Skeletal muscle satellite cell (primary cell): ENCODE measurements at regions not wholly inside any gene's neighbourhood (a gene's known extent, or its start where the extent isn't known, plus 50 kb on each side); places are given as distances from the start of the nearest gene placed in this dataset.
"Not testable (repeated sequence)": the region's sequence is repeated elsewhere in the genome, so short reads cannot be mapped to it uniquely, and the experiment has no call there.

Experiments used
- H3K27me3 ChIP-seq: 2 replicates; pipeline ENCODE4 v1.7.0; 2013; ENCODE audit warnings: low read length; ENCODE audit not compliant: control insufficient read depth, insufficient read depth
- H3K36me3 ChIP-seq: 2 replicates; pipeline ENCODE4 v1.7.0; 2013; ENCODE audit warnings: mild to moderate bottlenecking, control low read depth, low read length; ENCODE audit not compliant: insufficient read depth
- H3K4me1 ChIP-seq: 2 replicates; pipeline ENCODE4 v1.7.0; 2013; ENCODE audit warnings: low read length; ENCODE audit not compliant: control insufficient read depth, insufficient read depth
- H3K4me2 ChIP-seq: 2 replicates; pipeline ENCODE4 v1.7.0; 2013; ENCODE audit warnings: mild to moderate bottlenecking, low read length
- H3K4me3 ChIP-seq: 2 replicates; pipeline ENCODE4 v1.7.0; 2013; ENCODE audit warnings: low read length
- H3K9ac ChIP-seq: 2 replicates; pipeline ENCODE4 v1.7.0; 2013; ENCODE audit warnings: mild to moderate bottlenecking, low read depth, low read length, moderate library complexity
- H3K9me3 ChIP-seq: replicated peaks from 2 replicates; pipeline ENCODE4 v1.7.0; 2013; ENCODE audit warnings: mild to moderate bottlenecking, control low read depth, low read length

- Histone ChIP-seq H3K4me2 (no peak overlapping the region), H3K4me3 (no peak overlapping the region), H3K27me3 (no peaks in the 10 kb centered on the region), H3K9me3 (no peaks in the 10 kb centered on the region), H3K4me1 (no peaks in the 10 kb centered on the region), H3K9ac (no peak overlapping the region), H3K36me3 (no peaks in the 10 kb centered on the region)
Measured at GRCh38 chr14:106013879-106014376, 487.5 kb downstream of the TMEM121 start.

GRCh38 chr14:106017952-106018351 is 491.6 kb downstream of the TMEM121 start:
- not testable (repeated sequence) for H3K9ac ChIP-seq, H3K36me3 ChIP-seq, H3K4me1 ChIP-seq, H3K4me3 ChIP-seq, H3K27me3 ChIP-seq, H3K4me2 ChIP-seq, H3K9me3 ChIP-seq

GRCh38 chr14:106021832-106022231 is 495.4 kb downstream of the TMEM121 start:
- Histone ChIP-seq H3K36me3 (no peaks in the 10 kb centered on the region), H3K9me3 (peaks cover 2% of the 10 kb centered on the region), H3K4me3 (no peak overlapping the region), H3K4me2 (no peak overlapping the region), H3K27me3 (no peaks in the 10 kb centered on the region), H3K9ac (no peak overlapping the region), H3K4me1 (no peaks in the 10 kb centered on the region)

- not testable (repeated sequence) for H3K4me1 ChIP-seq, H3K9me3 ChIP-seq, H3K4me3 ChIP-seq, H3K27me3 ChIP-seq, H3K36me3 ChIP-seq, H3K9ac ChIP-seq, H3K4me2 ChIP-seq
Measured at GRCh38 chr14:106022648-106023047, 496.3 kb downstream of the TMEM121 start.

- no peak overlapping the region for H3K9ac ChIP-seq
- H3K27me3 ChIP-seq = no peaks in the 10 kb centered on the region
- H3K36me3 ChIP-seq = no peaks in the 10 kb centered on the region
- H3K4me1 ChIP-seq = no peaks in the 10 kb centered on the region
- H3K4me2 ChIP-seq = no peak overlapping the region
- H3K4me3 ChIP-seq = no peak overlapping the region
- peaks cover 2% of the 10 kb centered on the region for H3K9me3 ChIP-seq
Measured at GRCh38 chr14:106023411-106023810, 497.0 kb downstream of the TMEM121 start.

GRCh38 chr14:106024983-106025604 is 498.7 kb downstream of the TMEM121 start:
- Histone ChIP-seq H3K36me3 (no peaks in the 10 kb centered on the region), H3K27me3 (no peaks in the 10 kb centered on the region), H3K4me3 (no peak overlapping the region), H3K9ac (no peak overlapping the region), H3K4me1 (no peaks in the 10 kb centered on the region), H3K9me3 (peaks cover 2% of the 10 kb centered on the region), H3K4me2 (no peak overlapping the region)

GRCh38 chr14:106026026-106026425 is 499.6 kb downstream of the TMEM121 start:
- H3K27me3 ChIP-seq = no peaks in the 10 kb centered on the region
- peaks cover 2% of the 10 kb centered on the region for H3K9me3 ChIP-seq
- no peak overlapping the region for H3K4me2 ChIP-seq
- no peak overlapping the region for H3K9ac ChIP-seq
- H3K4me1 ChIP-seq = no peaks in the 10 kb centered on the region
- H3K36me3 ChIP-seq = no peaks in the 10 kb centered on the region
- H3K4me3 ChIP-seq = no peak overlapping the region

GRCh38 chr14:106027759-106028158 is 501.4 kb downstream of the TMEM121 start:
- H3K9ac ChIP-seq, H3K27me3 ChIP-seq, H3K4me3 ChIP-seq, H3K36me3 ChIP-seq, H3K4me1 ChIP-seq, H3K4me2 ChIP-seq, H3K9me3 ChIP-seq: not testable (repeated sequence)

- Histone ChIP-seq H3K4me2 (no peak overlapping the region), H3K9me3 (peaks cover 5% of the 10 kb centered on the region), H3K27me3 (no peaks in the 10 kb centered on the region)
Measured at GRCh38 chr14:106029959-106030358, 503.6 kb downstream of the TMEM121 start.

GRCh38 chr14:106037380-106037779 is 511.0 kb downstream of the TMEM121 start:
- H3K4me2 ChIP-seq = no peak overlapping the region
- H3K27me3 ChIP-seq = no peaks in the 10 kb centered on the region
- H3K9ac ChIP-seq = no peak overlapping the region
- no peaks in the 10 kb centered on the region for H3K36me3 ChIP-seq
- H3K9me3 ChIP-seq = peaks cover 6% of the 10 kb centered on the region
- H3K4me3 ChIP-seq = no peak overlapping the region
- no peaks in the 10 kb centered on the region for H3K4me1 ChIP-seq

More at GRCh38 chr14:106029959-106030358, 503.6 kb downstream of the TMEM121 start:
- Histone ChIP-seq H3K9ac (no peak overlapping the region), H3K4me1 (no peaks in the 10 kb centered on the region), H3K36me3 (no peaks in the 10 kb centered on the region), H3K4me3 (no peak overlapping the region)

GRCh38 chr14:106038263-106038662 is 511.9 kb downstream of the TMEM121 start:
- peaks cover 3% of the 10 kb centered on the region for H3K9me3 ChIP-seq
- H3K4me3 ChIP-seq = no peak overlapping the region
- H3K9ac ChIP-seq = no peak overlapping the region
- H3K4me1 ChIP-seq = no peaks in the 10 kb centered on the region
- no peaks in the 10 kb centered on the region for H3K36me3 ChIP-seq
- no peaks in the 10 kb centered on the region for H3K27me3 ChIP-seq
- H3K4me2 ChIP-seq = no peak overlapping the region

GRCh38 chr14:106039400-106039799 is 513.0 kb downstream of the TMEM121 start:
- H3K4me1 ChIP-seq = no peaks in the 10 kb centered on the region
- H3K9me3 ChIP-seq = peaks cover 3% of the 10 kb centered on the region
- no peak overlapping the region for H3K9ac ChIP-seq
- H3K36me3 ChIP-seq = no peaks in the 10 kb centered on the region
- no peak overlapping the region for H3K4me3 ChIP-seq
- no peaks in the 10 kb centered on the region for H3K27me3 ChIP-seq
- H3K4me2 ChIP-seq = no peak overlapping the region
